Activated naive CD4-positive, alpha-beta T cell treated with Interleukin-2 at 50 U/mL for 16 hours (primary cell): ENCODE measurements at regions not wholly inside any gene's neighbourhood (a gene's known extent, or its start where the extent isn't known, plus 50 kb on each side); places are given as distances from the start of the nearest gene placed in this dataset.

Experiments
- DNase-seq: peaks from one replicate; pipeline ENCODE4 v3.0.0-alpha.2; 2020

DNA sequence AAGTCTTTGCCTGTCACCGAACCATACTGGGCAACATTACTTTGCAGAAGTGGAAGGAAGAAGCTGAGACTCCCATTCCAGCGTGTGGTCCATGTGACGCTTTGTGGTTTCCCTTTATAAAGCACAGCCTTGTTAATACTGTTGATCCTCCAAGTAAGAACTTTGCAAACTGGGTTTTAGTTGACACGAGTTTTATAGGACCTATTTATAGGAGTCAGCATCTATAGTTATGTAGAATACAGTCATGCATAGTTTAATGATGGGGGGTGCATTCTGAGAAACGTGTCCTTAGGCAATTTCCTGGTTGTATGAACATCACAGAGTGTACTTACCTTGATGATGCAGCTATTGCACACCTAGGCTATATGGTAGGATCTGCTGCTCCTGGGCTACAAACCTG is 1879.4 kb upstream of the TENM3 start:
- DNase-seq: no peak

DNA sequence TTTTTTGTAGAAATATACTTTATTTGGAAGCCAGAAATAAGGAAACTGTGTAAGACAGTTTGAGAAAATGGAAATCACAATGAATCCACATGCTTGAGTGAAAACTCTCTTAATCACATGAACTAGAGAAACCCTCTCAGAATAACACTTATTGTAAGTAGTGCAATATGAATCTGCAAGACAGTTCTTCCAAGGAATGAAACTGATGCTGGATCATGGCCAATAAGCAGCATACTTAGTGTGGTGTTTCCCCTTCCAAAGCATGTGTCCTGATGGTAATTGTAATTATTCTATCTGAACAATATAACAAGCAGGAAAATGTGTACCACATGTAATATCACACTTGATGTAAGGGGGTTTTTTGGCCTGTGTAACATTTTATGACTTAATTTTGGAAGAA is 1870.5 kb upstream of the TENM3 start:
- DNase-seq: no peak

DNA sequence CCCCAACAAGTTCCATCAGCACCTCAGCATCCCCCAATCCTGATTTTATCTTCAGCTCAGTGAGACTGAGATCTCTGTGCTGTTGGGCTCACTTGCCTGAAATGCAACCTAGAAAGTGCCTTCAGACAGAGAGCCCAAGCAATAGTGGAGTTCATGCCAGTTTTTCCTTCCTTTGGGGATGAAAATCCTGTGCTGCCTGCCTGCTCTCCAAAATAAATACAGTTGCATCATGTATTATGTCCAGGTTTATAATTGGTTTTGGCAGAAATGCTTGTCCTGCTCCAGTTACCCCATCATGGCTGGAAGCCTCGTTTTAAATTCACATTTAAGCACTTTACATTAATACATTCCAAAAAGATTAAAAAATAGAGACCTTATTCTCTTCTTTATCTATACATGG is 1865.5 kb upstream of the TENM3 start:
- no peak for DNase-seq

DNA sequence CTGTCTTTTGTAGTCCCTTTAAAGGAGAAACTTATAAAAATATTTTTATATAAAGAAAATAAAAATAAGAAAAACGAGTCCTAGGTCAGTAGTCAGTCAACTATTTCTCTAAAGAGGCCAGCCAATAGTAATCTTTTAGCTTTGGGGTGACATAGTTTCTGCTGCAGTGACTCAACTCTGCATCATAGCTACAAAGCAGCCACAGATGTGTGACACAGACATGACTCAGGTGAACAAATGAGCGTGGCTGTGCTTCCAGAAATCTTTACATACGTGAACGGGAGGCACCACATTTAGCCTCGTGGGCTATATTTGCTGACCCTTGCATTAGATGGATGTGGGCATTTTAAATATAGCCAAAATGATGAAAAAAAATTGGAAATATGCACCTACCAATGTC is 1862.5 kb upstream of the TENM3 start:
- DNase-seq: no peak

DNA sequence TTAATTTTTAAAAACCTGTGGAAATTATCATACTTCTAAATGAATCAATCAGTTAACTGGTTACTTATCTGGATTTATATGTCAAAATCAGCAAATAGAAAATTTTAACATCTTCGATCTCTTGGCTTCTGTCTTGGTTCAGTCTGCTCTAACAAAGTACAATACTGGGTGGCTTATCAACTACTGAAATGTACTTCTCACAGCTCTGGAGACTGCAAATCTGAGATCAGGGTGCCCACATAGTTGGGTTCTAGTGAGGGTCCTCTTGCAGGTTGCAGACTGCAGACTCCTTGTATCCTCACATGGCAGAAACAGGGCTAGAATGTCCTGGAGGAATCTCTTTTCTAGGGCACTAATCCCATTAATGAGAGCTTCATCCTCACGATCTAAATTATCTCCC is 1851.6 kb upstream of the TENM3 start:
- DNase-seq: no peak

DNA sequence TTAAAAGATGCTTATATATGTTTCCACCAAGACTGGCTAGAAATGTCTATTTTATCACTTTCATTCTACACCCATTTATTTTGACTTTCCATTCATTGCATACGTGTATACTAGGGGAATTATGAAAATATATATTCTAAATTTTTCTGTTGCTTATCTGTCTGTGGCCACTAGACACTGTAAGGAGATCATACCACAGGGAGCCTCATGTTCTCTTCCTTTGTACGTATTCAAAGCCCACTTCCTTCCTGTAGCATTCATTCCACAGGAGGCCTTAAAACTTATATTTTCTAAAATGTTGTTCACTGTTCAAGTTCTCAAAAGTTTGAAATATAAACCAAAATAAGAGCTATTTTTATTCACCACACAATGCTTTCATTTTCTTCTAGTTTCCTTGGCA is 1848.9 kb upstream of the TENM3 start:
- no peak for DNase-seq

DNA sequence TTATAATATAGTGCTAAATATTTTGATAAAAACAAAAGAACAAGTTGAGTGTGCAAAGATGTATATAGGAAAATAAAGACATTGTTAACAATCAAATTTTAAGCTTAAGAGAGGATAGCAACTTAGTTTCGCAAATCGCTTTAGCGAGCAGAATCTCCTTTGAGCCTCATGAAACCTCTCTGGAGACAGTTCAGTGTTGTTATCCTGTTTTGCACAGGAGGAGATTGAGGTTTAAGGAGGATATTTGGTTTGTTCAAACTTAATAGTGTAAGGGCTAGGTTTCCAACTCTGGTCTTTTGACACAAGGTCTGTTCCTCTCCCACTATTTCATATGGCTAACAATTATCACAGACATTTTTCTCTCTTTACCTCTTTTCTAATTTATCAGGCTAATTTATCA is 1848.5 kb upstream of the TENM3 start:
- DNase-seq: no peak

DNA sequence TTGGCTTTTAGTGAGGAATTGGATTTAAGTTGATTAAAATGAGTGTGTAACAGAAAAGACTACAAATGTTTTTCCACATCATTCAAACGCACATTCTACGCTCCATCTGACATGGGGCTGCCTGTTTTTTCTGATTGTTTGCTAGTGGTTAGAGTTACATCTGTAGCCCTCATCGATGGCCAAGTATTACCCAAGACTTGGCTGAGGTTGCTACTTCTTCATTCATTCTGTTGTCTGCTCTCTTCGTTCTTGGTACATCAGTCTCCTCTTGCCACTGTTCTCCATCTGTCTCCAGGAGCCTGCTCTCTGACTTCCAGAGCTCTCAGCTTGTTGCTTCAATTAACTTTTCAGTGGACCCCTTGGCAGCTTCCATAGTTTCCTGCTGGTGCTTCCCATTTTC is 1844.6 kb upstream of the TENM3 start:
- DNase-seq: no peak

DNA sequence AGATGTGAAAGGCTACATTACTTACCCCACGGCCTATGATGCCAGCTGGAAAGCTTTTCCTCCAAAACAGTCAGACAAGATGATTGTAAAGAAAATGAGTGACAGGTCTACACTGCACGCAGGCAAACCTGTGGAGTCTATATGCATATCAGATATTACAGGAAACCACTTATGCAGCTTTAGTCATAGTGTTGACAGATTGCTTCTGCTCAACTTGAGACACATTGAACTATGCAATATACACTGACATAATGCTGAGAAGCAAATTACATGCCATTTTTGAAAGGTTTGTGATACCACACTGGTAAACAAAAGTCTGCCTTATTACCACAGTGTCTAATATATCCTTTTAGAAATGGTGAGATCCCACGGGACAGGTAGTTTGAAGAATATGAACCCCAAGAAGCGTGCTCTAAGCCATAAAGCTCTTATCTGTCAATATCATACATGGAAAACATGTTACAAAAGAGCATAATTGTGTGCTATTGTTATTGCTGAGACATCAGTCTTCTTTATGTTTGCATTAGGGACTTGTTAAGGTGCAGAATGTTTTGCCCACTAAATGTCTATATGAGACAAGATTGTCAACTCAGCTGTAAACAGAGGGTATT is 1835.8 kb upstream of the TENM3 start:
- no peak for DNase-seq

DNA sequence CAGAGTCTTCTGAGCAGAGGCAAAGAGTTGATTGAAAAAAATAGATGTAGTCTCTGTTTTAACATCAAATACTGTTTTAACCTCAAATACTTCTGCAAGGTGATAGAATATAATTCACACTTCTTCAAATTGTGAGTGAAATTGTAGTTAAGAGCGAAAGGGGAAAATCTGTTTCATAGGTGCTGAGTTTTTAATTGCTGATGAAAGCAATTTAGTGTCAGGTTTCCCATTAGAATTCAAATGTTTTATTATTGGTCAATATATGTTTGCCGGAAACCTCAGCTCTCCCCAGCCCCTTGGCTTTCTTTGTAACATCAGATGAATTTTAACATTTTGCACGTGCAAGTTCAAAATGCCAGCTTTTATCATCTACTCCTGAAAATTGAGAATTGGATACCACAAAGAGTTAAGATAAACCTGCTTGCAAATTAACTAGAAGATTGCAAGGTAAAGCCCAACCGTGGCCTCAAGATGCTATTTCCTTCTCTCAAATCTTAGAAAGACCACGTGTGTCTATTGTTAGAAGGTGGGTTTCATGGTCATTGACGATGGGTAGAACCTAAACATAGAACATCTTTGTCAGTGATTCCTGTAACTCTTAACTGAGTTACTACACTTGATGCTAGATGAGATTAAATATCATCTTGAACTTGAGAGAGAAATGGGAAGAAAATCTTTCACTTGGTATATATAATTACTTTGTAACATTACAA is 1824.2 kb upstream of the TENM3 start:
- DNase-seq: no peak

DNA sequence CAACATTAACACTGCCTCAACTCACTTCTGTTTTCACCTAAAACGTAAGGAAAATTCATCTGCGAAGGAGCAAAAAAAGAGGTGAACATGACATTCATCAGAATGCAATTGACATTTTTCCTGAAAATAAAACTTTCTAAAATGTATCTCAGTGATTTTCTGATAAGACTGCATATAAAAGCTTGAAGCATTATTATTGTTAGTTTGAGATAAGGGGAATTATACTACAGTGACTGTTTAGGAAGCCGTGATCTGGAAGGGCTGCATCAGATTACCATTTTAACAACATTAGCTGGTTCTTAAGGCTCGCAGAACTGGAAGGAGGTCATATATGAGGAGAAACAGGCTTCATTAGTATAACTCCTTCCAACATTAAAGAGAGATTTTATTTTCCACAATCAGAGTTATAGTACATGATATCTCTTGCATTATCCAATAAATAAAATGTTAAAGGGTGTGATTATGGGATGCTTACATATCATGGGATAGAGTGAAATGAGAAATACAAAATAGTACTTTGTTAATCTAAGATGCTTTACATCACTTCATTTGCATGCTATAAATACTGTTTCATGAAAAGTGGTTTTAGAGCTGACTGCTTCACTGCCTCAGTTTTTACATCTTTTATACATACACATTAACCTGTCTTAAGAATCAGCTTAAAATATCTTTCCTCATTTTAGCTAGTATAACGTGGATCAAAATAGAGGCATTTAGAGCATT is 1820.1 kb upstream of the TENM3 start:
- no peak for DNase-seq

DNA sequence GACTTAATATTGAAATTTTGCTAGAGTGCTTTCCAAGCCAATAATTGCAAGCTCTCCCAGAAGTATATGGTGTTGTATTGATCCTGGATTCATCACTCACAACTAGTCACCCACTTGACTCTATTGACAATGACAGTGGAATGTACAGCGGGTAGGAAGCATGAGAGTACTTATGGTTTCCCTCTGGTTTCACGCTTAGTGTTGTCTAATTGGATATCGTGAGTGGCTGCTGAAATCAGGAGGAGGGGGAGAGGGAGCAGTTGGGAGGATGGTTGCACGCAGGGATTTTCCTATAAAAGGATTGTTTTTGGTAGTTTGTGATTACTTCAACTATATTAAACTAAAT is 1819.5 kb upstream of the TENM3 start:
- no peak for DNase-seq

DNA sequence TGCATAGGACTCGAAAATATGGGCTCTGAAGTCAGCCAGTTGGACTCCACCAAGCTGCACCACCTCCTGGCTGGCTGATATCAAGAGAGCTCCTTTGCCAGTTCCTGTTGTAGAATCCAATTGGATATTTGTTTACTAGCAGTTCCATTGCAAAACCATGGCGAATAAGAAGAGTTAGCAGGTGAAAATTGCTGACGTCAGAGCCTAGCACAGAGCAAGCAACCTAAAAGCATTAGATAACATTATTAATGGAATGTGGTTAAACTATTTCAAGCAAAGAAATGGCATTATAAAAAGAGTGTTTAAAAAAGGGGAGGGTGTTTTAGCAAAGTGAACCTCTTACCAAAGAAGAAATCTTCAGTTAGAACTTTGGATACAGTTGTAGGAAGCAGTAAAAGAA is 1816.3 kb upstream of the TENM3 start:
- DNase-seq: no peak

DNA sequence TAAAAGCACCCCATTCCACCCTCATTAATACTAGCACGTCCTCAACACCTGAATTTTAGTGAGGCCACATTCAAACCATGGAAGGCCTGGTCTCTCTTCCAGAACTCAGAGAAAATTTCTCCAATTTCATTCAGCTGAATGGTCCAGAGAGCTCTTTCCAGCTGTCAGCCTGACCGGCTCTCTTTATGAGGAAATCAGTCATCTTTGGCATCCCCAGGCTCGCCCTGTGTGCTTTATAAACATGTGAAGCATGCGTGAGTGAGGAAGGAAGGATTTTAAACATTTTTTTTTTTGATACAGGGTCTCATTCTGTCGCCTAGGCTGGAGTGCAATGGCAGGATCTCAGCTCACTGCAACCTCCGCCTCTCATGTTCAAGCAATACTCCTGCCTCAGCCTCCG is 1812.9 kb upstream of the TENM3 start:
- no peak for DNase-seq

DNA sequence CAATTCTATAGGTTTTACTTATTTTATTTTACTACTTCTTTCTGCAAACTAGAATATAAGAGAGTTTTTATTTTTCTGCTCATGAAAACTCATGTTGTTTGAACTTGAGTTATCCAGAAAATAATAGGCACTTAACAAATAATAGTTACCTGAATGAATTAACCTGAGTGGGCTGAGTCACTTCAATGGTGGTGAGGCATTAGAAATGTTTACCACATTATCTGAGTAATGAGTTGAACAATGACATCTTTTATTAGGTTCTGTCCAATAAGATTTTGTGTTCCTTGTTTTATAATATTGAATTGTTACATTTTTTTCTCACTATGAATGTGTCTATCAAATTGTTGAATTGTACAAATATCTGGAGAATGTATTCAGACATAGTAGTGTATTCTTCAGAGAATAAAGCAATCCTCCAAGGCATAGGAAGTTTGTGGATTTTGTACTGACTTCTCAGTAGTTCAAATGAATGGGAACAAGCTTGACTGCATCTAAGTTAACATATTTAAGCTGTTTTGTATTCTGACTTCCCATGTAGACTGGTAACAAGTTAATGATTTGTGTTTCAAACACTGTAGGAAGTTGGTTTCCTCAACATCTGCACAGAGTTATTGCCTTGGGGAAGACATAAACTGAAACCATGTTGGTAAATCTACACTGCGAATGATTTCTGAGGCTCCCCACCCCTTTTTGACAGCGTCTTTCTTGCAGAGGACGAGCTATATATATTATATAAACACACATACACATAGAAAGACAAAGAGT is 1808.9 kb upstream of the TENM3 start:
- DNase-seq: no peak

DNA sequence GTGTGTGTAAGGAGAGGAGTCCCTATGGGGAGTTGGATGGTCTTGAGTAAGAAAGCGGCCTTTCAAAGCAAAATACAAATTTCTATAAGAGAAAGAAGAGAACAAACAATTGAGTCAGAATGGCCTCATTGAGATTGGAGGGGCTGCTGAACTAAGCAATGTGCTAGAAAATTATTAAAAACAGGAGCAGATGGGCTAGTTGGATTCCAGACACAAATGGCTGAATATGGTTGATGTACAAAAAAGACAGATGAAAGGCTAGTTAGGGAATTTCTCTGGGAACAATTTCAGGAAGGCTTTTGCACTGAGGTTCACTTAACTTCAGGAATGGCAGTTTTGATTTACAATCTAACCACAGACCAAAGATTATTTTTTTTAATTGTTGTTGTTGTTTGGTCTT is 1806.8 kb upstream of the TENM3 start:
- no peak for DNase-seq

DNA sequence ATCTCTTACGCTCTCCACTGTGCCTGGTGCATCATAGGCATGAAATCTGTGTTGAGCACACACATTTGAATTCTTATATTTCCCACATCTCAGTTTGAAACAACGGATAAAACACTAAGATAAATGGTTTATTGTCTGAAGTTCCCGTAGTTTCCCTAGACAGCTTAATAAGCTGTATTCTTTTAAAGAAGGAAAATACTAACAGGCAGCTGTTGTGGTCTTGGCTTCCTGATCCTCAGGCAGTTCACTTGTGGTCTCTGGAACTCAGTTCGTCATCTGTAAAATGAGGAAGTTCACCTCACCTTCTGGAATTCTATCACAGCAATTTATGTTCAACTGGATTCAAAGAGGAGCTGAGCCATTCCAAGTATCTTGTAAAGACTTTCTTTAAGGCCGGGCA is 1805.6 kb upstream of the TENM3 start:
- DNase-seq: no peak

DNA sequence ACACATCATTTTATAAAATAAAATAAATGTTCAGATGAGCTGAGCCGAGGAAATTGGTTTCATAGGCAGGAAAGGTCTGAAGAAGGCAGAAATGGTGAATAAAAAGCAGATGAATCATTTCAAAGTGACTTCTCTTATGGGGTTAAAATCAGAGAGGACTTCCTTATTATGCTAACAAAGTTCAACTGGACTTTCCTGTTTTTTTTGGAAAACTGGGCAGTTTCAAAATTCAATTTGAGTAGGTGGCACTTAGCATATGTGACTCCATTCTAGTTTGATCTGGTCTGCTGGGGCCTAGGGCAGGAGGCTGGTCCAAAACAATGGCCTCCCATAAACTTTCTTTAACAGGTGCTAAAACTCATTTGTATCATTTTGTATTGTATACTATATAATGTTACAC is 1794.9 kb upstream of the TENM3 start:
- DNase-seq: no peak

DNA sequence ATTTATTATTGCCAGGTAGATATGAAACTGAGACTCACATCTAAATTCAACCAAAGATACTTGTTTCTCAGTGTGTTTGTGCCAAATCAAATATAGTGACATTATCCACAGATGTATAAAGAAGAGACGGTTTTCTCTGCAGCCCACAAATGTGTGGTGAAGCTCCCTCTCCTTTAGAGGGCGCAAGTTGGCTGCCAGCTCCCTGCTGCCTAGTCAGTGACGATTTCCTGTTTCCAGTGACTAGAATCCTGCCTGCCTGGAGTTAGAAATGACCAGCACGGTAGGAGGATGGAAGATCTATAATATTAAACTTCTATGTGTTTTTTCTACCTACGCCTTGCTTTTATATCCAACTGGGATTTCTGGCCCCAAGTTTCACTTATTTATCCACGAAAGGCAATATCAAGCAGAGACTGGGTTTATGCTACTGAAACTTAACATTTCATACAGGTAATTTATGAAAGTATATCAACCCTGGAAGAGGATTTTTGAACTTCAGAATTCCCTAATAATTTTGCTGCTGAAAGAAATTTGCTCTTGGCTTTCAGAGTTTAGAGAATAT is 1793.7 kb upstream of the TENM3 start:
- no peak for DNase-seq

DNA sequence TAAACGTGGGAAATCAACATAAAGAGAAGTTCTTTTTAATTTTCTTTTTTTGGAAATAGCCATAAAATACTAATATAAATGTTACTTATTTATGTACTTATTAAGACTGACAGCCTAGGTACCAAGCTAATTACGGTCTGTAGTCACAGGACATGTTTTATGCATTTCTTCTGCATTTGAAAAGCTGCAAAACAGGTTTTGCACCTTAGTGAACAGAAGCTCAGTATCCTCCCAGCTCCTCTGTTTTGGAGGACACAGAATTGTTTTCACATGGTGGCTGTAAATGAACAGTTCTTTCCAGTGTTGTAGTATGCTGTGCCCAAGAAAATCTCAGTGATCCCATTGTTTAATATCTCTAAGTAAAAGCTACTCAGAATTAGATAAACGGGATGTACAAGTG is 1788.0 kb upstream of the TENM3 start:
- DNase-seq: no peak

DNA sequence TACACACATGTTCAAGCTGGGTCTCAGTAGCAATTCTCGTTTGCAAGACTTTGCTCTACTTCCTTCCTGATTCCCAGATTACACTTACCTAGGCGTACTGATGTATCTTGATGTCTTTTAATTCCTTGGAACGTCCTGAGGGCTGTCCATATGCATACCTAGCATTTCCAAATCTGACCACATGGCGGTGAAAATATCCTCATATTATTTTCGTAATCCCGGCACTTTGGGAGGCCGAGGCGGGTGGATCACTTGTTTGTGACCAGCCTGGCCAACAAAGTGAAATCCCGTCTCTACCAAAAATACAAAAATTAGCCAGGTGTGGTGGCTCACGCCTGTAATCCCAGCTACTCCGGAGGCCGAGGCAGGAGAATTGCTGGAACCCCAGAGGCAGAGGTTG is 1786.3 kb upstream of the TENM3 start:
- no peak for DNase-seq

DNA sequence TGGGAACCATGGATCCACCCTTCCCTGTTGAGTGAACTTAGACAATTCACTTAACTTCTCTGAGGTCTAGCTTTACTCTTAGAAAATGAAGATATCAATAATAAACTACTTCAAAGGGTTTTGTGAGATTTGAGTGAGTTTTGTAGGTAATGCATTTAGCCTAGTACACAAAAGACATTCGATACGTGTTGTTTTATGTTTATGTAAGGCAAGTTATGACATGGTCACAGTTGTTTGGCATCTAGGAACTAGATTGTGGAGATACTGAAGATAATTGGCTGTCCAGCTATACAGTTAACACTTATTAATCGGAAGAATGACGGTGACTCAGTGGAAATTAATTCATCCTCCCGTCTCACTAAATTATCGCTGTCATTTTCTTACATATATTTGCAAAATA is 1781.1 kb upstream of the TENM3 start:
- no peak for DNase-seq

DNA sequence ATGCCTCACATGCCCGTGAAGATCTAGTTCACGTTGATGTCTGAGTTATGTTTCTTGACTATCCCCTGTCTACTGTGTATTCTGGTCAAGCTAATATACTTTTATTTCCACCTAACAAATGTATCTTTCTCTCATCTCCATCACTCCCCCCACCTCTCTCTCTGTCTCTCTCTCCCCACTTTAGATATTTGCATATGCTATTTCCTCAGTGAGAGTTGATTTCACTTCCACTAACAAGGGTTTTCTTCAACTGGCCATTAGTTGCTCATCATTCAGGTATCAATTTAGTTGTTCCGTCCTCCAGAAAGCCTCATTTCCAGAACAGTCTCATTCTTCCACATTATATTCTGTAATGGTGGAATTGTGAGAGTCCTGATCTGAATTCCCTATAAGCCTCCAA is 1777.8 kb upstream of the TENM3 start:
- no peak for DNase-seq

DNA sequence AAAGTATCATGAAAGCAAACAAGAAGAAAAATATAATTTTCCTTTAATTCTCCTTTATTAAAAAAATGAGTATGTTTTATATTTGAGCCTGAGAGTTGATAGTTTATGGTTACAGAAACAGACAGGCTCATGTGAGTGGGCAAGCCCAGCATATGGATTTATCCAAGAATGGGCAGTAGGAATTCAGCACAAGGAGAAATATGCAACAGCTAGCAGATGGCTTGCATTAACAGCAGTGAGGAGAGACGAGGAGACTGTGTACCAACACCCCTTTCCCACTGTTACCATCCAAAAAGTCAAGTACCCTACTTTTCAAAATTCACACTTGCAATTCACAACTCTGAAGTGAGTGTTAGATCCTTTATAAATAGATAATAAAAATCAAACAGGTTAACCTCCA is 1760.2 kb upstream of the TENM3 start:
- DNase-seq: no peak
